Left colon (tissue), 2 donors: ENCODE measurements at regions not wholly inside any gene's neighbourhood (a gene's known extent, or its start where the extent isn't known, plus 50 kb on each side); places are given as distances from the start of the nearest gene placed in this dataset.
A peak's percentile ranks its signal among the peaks of the same experiment; 100 is the strongest.
"Not testable (repeated sequence)": the region's sequence is repeated elsewhere in the genome, so short reads cannot be mapped to it uniquely, and the experiment has no call there.

Source experiments
- ATAC-seq: fragments of 200-7000 bp; cut with Tn5 transposase; one replicate; pipeline ENCODE4 v1.9.1; 2020; ENCODE audit warnings: mild to moderate bottlenecking, moderate library complexity
- DNase-seq, 2 donors: peaks; one replicate each; pipeline ENCODE4 v3.0.0-alpha.2; 2020
- intact Hi-C, 2 donors: fragments of 100-400 bp; cut with DNase I in 1 of 2; cut with micrococcal nuclease in 1 of 2; formaldehyde crosslinking; loops; one replicate each; pipeline versions ENCODE4 v1.11.2 to v1.14.0; 2022; cut with DNase I, micrococcal nuclease
- donor health status: DM: no; HTN: no; CAD: no.
- donor health status: DM: yes; HTN: yes; CAD: no.

GRCh38 chr3:178193846-178194245 is 342.4 kb upstream of the KCNMB2 start:
- no peak for ATAC-seq

GRCh38 chr3:178194539-178194938 is 341.7 kb upstream of the KCNMB2 start:
- intact Hi-C loops: no loop called here
- ATAC-seq (no peak), DNase-seq (no peak)

More at GRCh38 chr3:178193846-178194245, 342.4 kb upstream of the KCNMB2 start:
- no peak for DNase-seq
- intact Hi-C loops: no loop called here

GRCh38 chr3:178195824-178196223 is 340.4 kb upstream of the KCNMB2 start:
- no peak for DNase-seq
- ATAC-seq: no peak
- intact Hi-C loops: no loop called here

GRCh38 chr3:178198329-178198728 is 337.9 kb upstream of the KCNMB2 start:
- DNase-seq (no peak), ATAC-seq (no peak)
- intact Hi-C loops: no loop called here

GRCh38 chr3:178200316-178200715 is 335.9 kb upstream of the KCNMB2 start:
- ATAC-seq: no peak
- intact Hi-C loops: no loop called here

GRCh38 chr3:178201714-178202113 is 334.5 kb upstream of the KCNMB2 start:
- ATAC-seq: peak; percentile 32
- intact Hi-C loops: no loop called here
- no peak for DNase-seq

More at GRCh38 chr3:178200316-178200715, 335.9 kb upstream of the KCNMB2 start:
- DNase-seq: no peak

- peak; percentile 88 for ATAC-seq
- no peak for DNase-seq
- intact Hi-C loops: no loop called here
These were observed 334.0 kb upstream of the KCNMB2 start for GRCh38 chr3:178202194-178202593.

GRCh38 chr3:178203165-178203564 is 333.1 kb upstream of the KCNMB2 start:
- intact Hi-C loops: no loop called here
- DNase-seq (no peak), ATAC-seq (no peak)

GRCh38 chr3:178203650-178204049 is 332.6 kb upstream of the KCNMB2 start:
- DNase-seq: no peak
- no peak for ATAC-seq
- intact Hi-C loops: no loop called here

GRCh38 chr3:178205740-178206139 is 330.5 kb upstream of the KCNMB2 start:
- no peak for ATAC-seq
- intact Hi-C loops: no loop called here
- no peak for DNase-seq

- intact Hi-C loops: no loop called here
- ATAC-seq: peak; percentile 74
- peak in 1 of 2 donors; percentile 6 for DNase-seq
These were observed 329.7 kb upstream of the KCNMB2 start for GRCh38 chr3:178206521-178206920.

- ATAC-seq, intact Hi-C loops, DNase-seq: not testable (repeated sequence)
These were observed 329.1 kb upstream of the KCNMB2 start for GRCh38 chr3:178207161-178207560.

GRCh38 chr3:178207627-178208026 is 328.6 kb upstream of the KCNMB2 start:
- DNase-seq, ATAC-seq, intact Hi-C loops: not testable (repeated sequence)

- DNase-seq, intact Hi-C loops: not testable (repeated sequence)
These were observed 327.1 kb upstream of the KCNMB2 start for GRCh38 chr3:178209116-178209515.

GRCh38 chr3:178209618-178210017 is 326.6 kb upstream of the KCNMB2 start:
- DNase-seq, ATAC-seq, intact Hi-C loops: not testable (repeated sequence)

More at GRCh38 chr3:178209116-178209515, 327.1 kb upstream of the KCNMB2 start:
- not testable (repeated sequence) for ATAC-seq

GRCh38 chr3:178211086-178211485 is 325.1 kb upstream of the KCNMB2 start:
- DNase-seq, intact Hi-C loops, ATAC-seq: not testable (repeated sequence)

- no peak for DNase-seq
- intact Hi-C loops: no loop called here
- no peak for ATAC-seq
These were observed 318.8 kb upstream of the KCNMB2 start for GRCh38 chr3:178217479-178217878.

- ATAC-seq (no peak), DNase-seq (no peak)
- intact Hi-C loops: no loop called here
These were observed 318.0 kb upstream of the KCNMB2 start for GRCh38 chr3:178218231-178218630.

GRCh38 chr3:178219661-178220060 is 316.6 kb upstream of the KCNMB2 start:
- DNase-seq, intact Hi-C loops, ATAC-seq: not testable (repeated sequence)

GRCh38 chr3:178223876-178224275 is 312.4 kb upstream of the KCNMB2 start:
- no peak for ATAC-seq
- no peak for DNase-seq
- intact Hi-C loops: no loop called here

GRCh38 chr3:178226094-178226493 is 310.1 kb upstream of the KCNMB2 start:
- no peak for ATAC-seq
- no peak for DNase-seq
- intact Hi-C loops: no loop called here
